HG03354 (cell line): ENCODE measurements at regions not wholly inside any gene's neighbourhood (a gene's known extent, or its start where the extent isn't known, plus 50 kb on each side); places are given as distances from the start of the nearest gene placed in this dataset.

Experiments
- ATAC-seq: cut with Tn5 transposase; IDR thresholded peaks from one replicate; pipeline ENCODE4 v1.9.1; 2021; ENCODE audit warnings: mild to moderate bottlenecking; ENCODE audit not compliant: unreplicated experiment, poor library complexity, severe bottlenecking

- no peak for ATAC-seq
Measured at GRCh38 chr18:78511666-78512601, 467.7 kb upstream of the SALL3 start.

- no peak for ATAC-seq
Measured at GRCh38 chr18:78514910-78515670, 464.5 kb upstream of the SALL3 start.

GRCh38 chr18:78517328-78517727, 462.3 kb upstream of the SALL3 start:
- no peak for ATAC-seq

- no peak for ATAC-seq
Measured at GRCh38 chr18:78517973-78518372, 461.6 kb upstream of the SALL3 start.

- ATAC-seq: no peak
Measured at GRCh38 chr18:78518805-78519204, 460.8 kb upstream of the SALL3 start.

- ATAC-seq: no peak
Measured at GRCh38 chr18:78519394-78520062, 460.1 kb upstream of the SALL3 start.

GRCh38 chr18:78521136-78521535, 458.5 kb upstream of the SALL3 start:
- no peak for ATAC-seq

- ATAC-seq: no peak
Measured at GRCh38 chr18:78521744-78522143, 457.9 kb upstream of the SALL3 start.

GRCh38 chr18:78522507-78522906, 457.1 kb upstream of the SALL3 start:
- ATAC-seq: no peak

- no peak for ATAC-seq
Measured at GRCh38 chr18:78523850-78524249, 455.8 kb upstream of the SALL3 start.

GRCh38 chr18:78525366-78526111, 454.1 kb upstream of the SALL3 start:
- ATAC-seq: no peak

GRCh38 chr18:78526275-78526674, 453.3 kb upstream of the SALL3 start:
- ATAC-seq: no peak

- ATAC-seq: no peak
Measured at GRCh38 chr18:78526923-78527711, 452.5 kb upstream of the SALL3 start.

- ATAC-seq: no peak
Measured at GRCh38 chr18:78527984-78528383, 451.6 kb upstream of the SALL3 start.

GRCh38 chr18:78528411-78529258, 451.0 kb upstream of the SALL3 start:
- no peak for ATAC-seq

GRCh38 chr18:78531637-78532036, 448.0 kb upstream of the SALL3 start:
- ATAC-seq: no peak

- ATAC-seq: no peak
Measured at GRCh38 chr18:78538669-78539440, 440.8 kb upstream of the SALL3 start.
